SH-SY5Y (cell line): ENCODE measurements at regions not wholly inside any gene's neighbourhood (a gene's known extent, or its start where the extent isn't known, plus 50 kb on each side); places are given as distances from the start of the nearest gene placed in this dataset.

Source experiments
- GATA2 ChIP-seq: IDR thresholded peaks from 2 replicates; pipeline ENCODE4 v1.6.1; 2011; ENCODE audit warnings: mild to moderate bottlenecking, low read depth, low read length
- GATA3 ChIP-seq: IDR thresholded peaks from 2 replicates; pipeline ENCODE4 v1.6.1; 2011; ENCODE audit warnings: low read depth, mild to moderate bottlenecking, low read length, moderate library complexity

- no peak for TF ChIP-seq GATA2
- no peak for TF ChIP-seq GATA3
These were observed 125.8 kb downstream of the CRPPA start for GRCh38 chr7:16295558-16295957.
